ENCODE measurements at regions not wholly inside any gene's neighbourhood (a gene's known extent, or its start where the extent isn't known, plus 50 kb on each side); places are given as distances from the start of the nearest gene placed in this dataset.

- no peak overlapping the region for H3K4me3 ChIP-seq (ENCODE audit: low read depth, low read length)
- no peak for DNase-seq (ENCODE audit: low read depth)
- TF ChIP-seq CTCF (IDR thresholded peaks at IDR 0.05; ENCODE audit: low read depth, low read length) (no peak), POLR2A (IDR thresholded peaks at IDR 0.05; ENCODE audit: extremely low read depth, insufficient read length) (no peak), MAX (IDR thresholded peaks at IDR 0.05; ENCODE audit: low read depth, low read length) (no peak)
These were observed 206.9 kb upstream of the AMIGO2 start for GRCh38 chr12:47286676-47287075.

Data from NB4 (cell line).